ENCODE measurements at regions not wholly inside any gene's neighbourhood (a gene's known extent, or its start where the extent isn't known, plus 50 kb on each side); places are given as distances from the start of the nearest gene placed in this dataset.

GRCh38 chr7:12092499-12093130 lies 118.5 kb upstream of the TMEM106B start:
- H3K4me3 ChIP-seq, result no peak overlapping the region
- no peak overlapping the region for H3K27ac ChIP-seq
- TF ChIP-seq POLR2A (IDR thresholded peaks at IDR 0.05) (no peak), CTCF (IDR thresholded peaks at IDR 0.05) (no peak)
- no peak for DNase-seq
- no peaks in the 10 kb centered on the region for H3K36me3 ChIP-seq (replicated peaks in 1 of 2)
- WGBS, 4 donors, result 68 to 85% (median 84%) methylated on average over 5 of the region's 5 CpGs
- intact Hi-C loops (cut with DNase I), result no loop called here
- no peaks in the 10 kb centered on the region for H3K9me3 ChIP-seq (replicated peaks in 1 of 3)
- H3K27me3 ChIP-seq, result no peaks in the 10 kb centered on the region
- no peaks in the 10 kb centered on the region for H3K4me1 ChIP-seq (replicated peaks in 1 of 2)

GRCh38 chr7:12093365-12093764 lies 117.7 kb upstream of the TMEM106B start:
- H3K27ac ChIP-seq, result no peak overlapping the region
- no peaks in the 10 kb centered on the region for H3K9me3 ChIP-seq (replicated peaks in 1 of 3)
- H3K4me3 ChIP-seq, result no peak overlapping the region
- no peaks in the 10 kb centered on the region for H3K36me3 ChIP-seq (replicated peaks in 1 of 2)
- H3K4me1 ChIP-seq (replicated peaks in 1 of 2), result no peaks in the 10 kb centered on the region
- TF ChIP-seq POLR2A (IDR thresholded peaks at IDR 0.05), result no peak
- TF ChIP-seq CTCF (IDR thresholded peaks at IDR 0.05), result no peak
- 92 to 100% (median 96%) methylated on average over 1 of the region's 1 CpG for WGBS, 4 donors
- DNase-seq, result no peak
- intact Hi-C loops (cut with DNase I), result no loop called here
- H3K27me3 ChIP-seq, result no peaks in the 10 kb centered on the region

- H3K4me1 ChIP-seq (replicated peaks in 1 of 2), result no peaks in the 10 kb centered on the region
- intact Hi-C loops (cut with DNase I), result no loop called here
- WGBS, 4 donors, result 65 to 71% (median 67%) methylated on average over 4 of the region's 4 CpGs
These were observed 116.7 kb upstream of the TMEM106B start for GRCh38 chr7:12094365-12094921.

GRCh38 chr7:12102126-12102525 lies 109.0 kb upstream of the TMEM106B start:
- no peaks in the 10 kb centered on the region for H3K27me3 ChIP-seq
- intact Hi-C loops (cut with DNase I), result no loop called here
- TF ChIP-seq CTCF (IDR thresholded peaks at IDR 0.05) (no peak), POLR2A (IDR thresholded peaks at IDR 0.05) (no peak)
- H3K4me1 ChIP-seq (replicated peaks in 1 of 2), result no peaks in the 10 kb centered on the region
- DNase-seq, result no peak
- H3K36me3 ChIP-seq (replicated peaks in 1 of 2), result no peaks in the 10 kb centered on the region
- no peaks in the 10 kb centered on the region for H3K9me3 ChIP-seq (replicated peaks in 1 of 3)
- no peak overlapping the region for H3K27ac ChIP-seq
- H3K4me3 ChIP-seq, result no peak overlapping the region
- WGBS, 4 donors, result 71 to 78% (median 75%) methylated on average over 3 of the region's 3 CpGs

More at GRCh38 chr7:12094365-12094921, 116.7 kb upstream of the TMEM106B start:
- Histone ChIP-seq H3K27me3 (no peaks in the 10 kb centered on the region), H3K27ac (no peak overlapping the region), H3K4me3 (no peak overlapping the region), H3K36me3 (replicated peaks in 1 of 2) (no peaks in the 10 kb centered on the region), H3K9me3 (replicated peaks in 1 of 3) (no peaks in the 10 kb centered on the region)
- no peak for DNase-seq
- TF ChIP-seq POLR2A (IDR thresholded peaks at IDR 0.05), result no peak
- TF ChIP-seq CTCF (IDR thresholded peaks at IDR 0.05), result no peak

Measured in adrenal gland (tissue), 9 donors.